Testis (tissue), 2 donors: ENCODE measurements at regions not wholly inside any gene's neighbourhood (a gene's known extent, or its start where the extent isn't known, plus 50 kb on each side); places are given as distances from the start of the nearest gene placed in this dataset.

Experiments
- DNase-seq: peaks from one replicate; pipeline ENCODE4 v3.0.0-alpha.2; 2019
- H3K27ac ChIP-seq, 2 donors: fragments of 200-600 bp; sonication (generic); one replicate each; pipeline ENCODE4 v1.5.1; 2019
- H3K27me3 ChIP-seq: fragments of 200-600 bp; sonication (generic); one replicate; pipeline ENCODE4 v1.5.1; 2019
- H3K36me3 ChIP-seq: fragments of 200-600 bp; sonication (generic); one replicate; pipeline ENCODE4 v1.5.1; 2017; ENCODE audit warnings: low read depth; ENCODE audit errors: missing control alignments
- H3K4me1 ChIP-seq: fragments of 200-600 bp; sonication (generic); one replicate; pipeline ENCODE4 v1.5.1; 2019
- H3K4me3 ChIP-seq, 2 donors: fragments of 200-600 bp; sonication (generic); one replicate each; pipeline ENCODE4 v1.5.1; 2017 to 2019
- H3K9me3 ChIP-seq: fragments of 200-600 bp; sonication (generic); one replicate; pipeline ENCODE4 v1.5.1; 2017
- POLR2A ChIP-seq: fragments of 450-650 bp; IDR thresholded peaks from one replicate; pipeline ENCODE4 v1.6.1; 2017; ENCODE audit warnings: antibody characterized with exemption, mild to moderate bottlenecking, moderate library complexity
- WGBS, 2 donors: methylation state at CpG; one replicate each; pipeline ENCODE4 v1.1.5; 2018; 5-methylcytosine and 5-hydroxymethylcytosine counted together
- intact Hi-C: fragments of 100-400 bp; cut with DNase I; formaldehyde crosslinking; loops from one replicate; pipeline ENCODE4 v1.15.1; 2023; ENCODE audit warnings: low total_unique reads
- TF ChIP-seq, protein P1 (sequence below), 3 experiments: fragments of 450-650 bp in 2 of 3; fragments of 200-600 bp in 1 of 3; sonication (generic) in 1 of 3; IDR thresholded peaks; one replicate each; pipeline ENCODE4 v1.5.1; 2016 to 2019; ENCODE audit warnings: antibody characterized with exemption in 3 of 3, mild to moderate bottlenecking in 2 of 3, moderate library complexity in 1 of 3

DNA sequence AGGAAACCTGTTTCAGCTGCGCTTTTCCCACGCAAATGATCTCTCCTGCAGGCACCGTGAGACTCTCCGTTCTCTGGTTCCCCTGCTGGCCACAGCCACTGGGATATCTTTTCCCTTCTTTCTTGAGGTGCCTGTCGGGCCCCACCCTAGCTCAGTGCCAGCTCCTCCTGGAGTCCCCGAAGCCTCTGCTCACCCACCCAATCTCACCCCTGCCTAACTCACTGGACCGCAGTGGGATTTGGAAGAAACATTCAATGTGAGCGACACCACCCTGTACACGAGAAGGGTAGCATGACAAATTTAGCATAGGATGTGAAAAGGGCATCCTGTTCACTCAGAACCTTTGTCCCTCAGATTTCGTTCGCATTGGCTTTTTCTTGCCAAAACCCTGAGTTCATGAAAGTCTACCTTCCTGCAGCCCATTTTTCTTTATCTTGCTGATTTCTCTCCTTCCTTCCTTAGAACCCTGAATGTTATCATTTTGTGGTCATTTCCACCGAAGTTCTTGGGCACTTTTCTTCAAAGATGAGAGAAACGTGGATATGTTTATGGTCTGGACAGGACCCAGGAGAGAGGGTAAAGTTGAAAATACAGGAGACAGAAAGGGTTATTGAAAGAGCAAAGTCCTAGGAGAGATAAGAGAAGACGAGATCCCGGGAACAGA lies 63.6 kb upstream of the ELK3 start:
- no peak overlapping the region for H3K27ac ChIP-seq
- no peaks in the 10 kb centered on the region for H3K36me3 ChIP-seq
- H3K4me1 ChIP-seq = no peaks in the 10 kb centered on the region
- 69% methylated on average over 15 of the region's 15 CpGs for WGBS, 2 donors
- no peaks in the 10 kb centered on the region for H3K27me3 ChIP-seq
- H3K4me3 ChIP-seq = no peak overlapping the region
- H3K9me3 ChIP-seq = no peaks in the 10 kb centered on the region
- no peak for DNase-seq
- TF ChIP-seq, protein P1, sequence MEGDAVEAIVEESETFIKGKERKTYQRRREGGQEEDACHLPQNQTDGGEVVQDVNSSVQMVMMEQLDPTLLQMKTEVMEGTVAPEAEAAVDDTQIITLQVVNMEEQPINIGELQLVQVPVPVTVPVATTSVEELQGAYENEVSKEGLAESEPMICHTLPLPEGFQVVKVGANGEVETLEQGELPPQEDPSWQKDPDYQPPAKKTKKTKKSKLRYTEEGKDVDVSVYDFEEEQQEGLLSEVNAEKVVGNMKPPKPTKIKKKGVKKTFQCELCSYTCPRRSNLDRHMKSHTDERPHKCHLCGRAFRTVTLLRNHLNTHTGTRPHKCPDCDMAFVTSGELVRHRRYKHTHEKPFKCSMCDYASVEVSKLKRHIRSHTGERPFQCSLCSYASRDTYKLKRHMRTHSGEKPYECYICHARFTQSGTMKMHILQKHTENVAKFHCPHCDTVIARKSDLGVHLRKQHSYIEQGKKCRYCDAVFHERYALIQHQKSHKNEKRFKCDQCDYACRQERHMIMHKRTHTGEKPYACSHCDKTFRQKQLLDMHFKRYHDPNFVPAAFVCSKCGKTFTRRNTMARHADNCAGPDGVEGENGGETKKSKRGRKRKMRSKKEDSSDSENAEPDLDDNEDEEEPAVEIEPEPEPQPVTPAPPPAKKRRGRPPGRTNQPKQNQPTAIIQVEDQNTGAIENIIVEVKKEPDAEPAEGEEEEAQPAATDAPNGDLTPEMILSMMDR (IDR thresholded peaks at IDR 0.05) = no peak
- TF ChIP-seq POLR2A = no peak
- intact Hi-C loops = no loop called here

- Histone ChIP-seq H3K9me3 (no peaks in the 10 kb centered on the region), H3K4me1 (no peaks in the 10 kb centered on the region), H3K4me3 (no peak overlapping the region), H3K36me3 (no peaks in the 10 kb centered on the region), H3K27me3 (no peaks in the 10 kb centered on the region), H3K27ac (no peak overlapping the region)
- 57 to 66% methylated on average over 5 of the region's 5 CpGs for WGBS, 2 donors
- TF ChIP-seq, protein P1 (IDR thresholded peaks at IDR 0.05) = no peak
- no peak for TF ChIP-seq POLR2A
- DNase-seq = no peak
- intact Hi-C loops = no loop called here
These were observed 62.9 kb upstream of the ELK3 start for GRCh38 chr12:96131230-96131788.

DNA sequence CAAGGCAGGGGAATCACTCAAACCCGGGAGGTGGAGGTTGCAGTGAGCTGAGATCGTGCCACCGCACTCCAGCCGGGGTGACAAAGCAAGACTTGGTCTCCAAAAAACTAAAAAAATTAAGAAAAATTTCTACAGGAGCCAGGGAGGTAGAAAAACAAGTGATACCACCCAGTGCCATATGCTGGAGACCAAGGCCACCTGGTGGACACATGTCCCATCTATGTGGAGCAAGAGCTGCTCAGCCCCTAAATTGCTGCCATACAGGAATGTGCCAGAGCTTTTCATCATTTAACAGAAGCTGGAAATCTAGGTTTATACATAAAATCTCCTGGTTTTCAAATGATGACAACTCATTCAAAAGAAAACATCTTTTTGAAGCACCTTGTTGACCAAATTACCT lies 61.4 kb upstream of the ELK3 start:
- 88 to 95% methylated on average over 4 of the region's 4 CpGs for WGBS, 2 donors
- intact Hi-C loops = no loop called here
- TF ChIP-seq, protein P1 (IDR thresholded peaks at IDR 0.05) = no peak
- no peak for TF ChIP-seq POLR2A

DNA sequence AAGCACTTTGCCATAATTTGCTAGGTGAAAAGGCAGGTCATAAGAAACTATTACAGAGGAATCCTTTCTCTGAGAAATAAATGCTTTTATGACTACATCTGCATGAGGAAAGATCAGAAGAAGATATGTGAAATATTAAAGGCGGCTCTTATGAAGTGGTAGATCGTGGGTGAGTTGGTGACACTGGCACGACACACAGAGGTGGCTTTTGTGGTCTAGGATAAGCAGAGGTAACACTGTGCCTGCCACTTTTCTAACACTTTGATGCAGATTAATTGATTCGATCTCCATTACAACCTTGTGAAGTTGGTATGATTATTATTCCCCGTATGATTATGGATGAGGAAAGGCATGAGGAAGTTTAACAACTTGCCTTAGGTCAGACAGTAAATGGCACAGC lies 60.0 kb upstream of the ELK3 start:
- TF ChIP-seq POLR2A = no peak
- TF ChIP-seq, protein P1 (IDR thresholded peaks at IDR 0.05) = no peak
- 83 to 92% methylated on average over 5 of the region's 5 CpGs for WGBS, 2 donors
- intact Hi-C loops = no loop called here

More for the DNA sequence above, 61.4 kb upstream of the ELK3 start:
- H3K36me3 ChIP-seq = no peaks in the 10 kb centered on the region
- H3K27ac ChIP-seq = no peak overlapping the region
- H3K4me3 ChIP-seq = no peak overlapping the region
- DNase-seq = no peak
- no peaks in the 10 kb centered on the region for H3K4me1 ChIP-seq
- H3K9me3 ChIP-seq = no peaks in the 10 kb centered on the region
- H3K27me3 ChIP-seq = no peaks in the 10 kb centered on the region

GRCh38 chr12:96136161-96136560 lies 58.0 kb upstream of the ELK3 start:
- intact Hi-C loops = no loop called here
- TF ChIP-seq, protein P1 (IDR thresholded peaks at IDR 0.05) = no peak
- no peak for TF ChIP-seq POLR2A

More for the DNA sequence above, 60.0 kb upstream of the ELK3 start:
- Histone ChIP-seq H3K27me3 (no peaks in the 10 kb centered on the region), H3K9me3 (no peaks in the 10 kb centered on the region), H3K4me1 (no peaks in the 10 kb centered on the region), H3K4me3 (no peak overlapping the region), H3K36me3 (no peaks in the 10 kb centered on the region), H3K27ac (no peak overlapping the region)
- no peak for DNase-seq

More at GRCh38 chr12:96136161-96136560, 58.0 kb upstream of the ELK3 start:
- H3K27me3 ChIP-seq = no peaks in the 10 kb centered on the region
- WGBS, 2 donors = 57 to 70% methylated on average over 3 of the region's 3 CpGs
- H3K4me3 ChIP-seq = no peak overlapping the region
- no peaks in the 10 kb centered on the region for H3K36me3 ChIP-seq
- H3K4me1 ChIP-seq = no peaks in the 10 kb centered on the region
- DNase-seq = no peak
- H3K27ac ChIP-seq = no peak overlapping the region
- no peaks in the 10 kb centered on the region for H3K9me3 ChIP-seq
